GM19043 (cell line): ENCODE measurements at regions not wholly inside any gene's neighbourhood (a gene's known extent, or its start where the extent isn't known, plus 50 kb on each side); places are given as distances from the start of the nearest gene placed in this dataset.

Experiments used
- ATAC-seq: cut with Tn5 transposase; IDR thresholded peaks from one replicate; pipeline ENCODE4 v1.9.1; 2021; ENCODE audit warnings: low read depth; ENCODE audit not compliant: unreplicated experiment

- ATAC-seq: no peak
Measured at GRCh38 chr11:122186439-122187080, 70.5 kb upstream of the BLID start.

- ATAC-seq: no peak
Measured at GRCh38 chr11:122183933-122184332, 67.9 kb upstream of the BLID start.

- ATAC-seq: no peak
Measured at GRCh38 chr11:122181893-122182292, 65.9 kb upstream of the BLID start.

DNA sequence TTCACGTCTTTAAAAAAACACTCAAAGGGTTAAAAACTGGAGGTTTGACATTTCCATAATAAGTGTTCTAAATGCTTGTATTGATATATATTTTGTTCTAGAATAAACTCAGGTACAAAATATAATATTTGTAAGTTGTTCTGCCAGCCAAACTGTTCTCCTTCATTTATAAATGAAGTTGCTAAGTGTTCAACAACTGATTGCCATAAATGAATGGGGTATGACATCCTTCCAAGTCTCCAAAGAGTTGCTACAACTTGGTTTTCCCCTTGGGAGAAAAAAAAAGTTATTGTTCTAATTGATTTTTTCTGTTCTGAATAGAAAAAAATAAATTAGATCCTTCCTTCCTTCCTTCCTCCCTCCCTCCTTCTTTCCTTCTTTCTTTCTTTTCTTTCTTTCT lies 65.4 kb upstream of the BLID start:
- ATAC-seq: no peak

DNA sequence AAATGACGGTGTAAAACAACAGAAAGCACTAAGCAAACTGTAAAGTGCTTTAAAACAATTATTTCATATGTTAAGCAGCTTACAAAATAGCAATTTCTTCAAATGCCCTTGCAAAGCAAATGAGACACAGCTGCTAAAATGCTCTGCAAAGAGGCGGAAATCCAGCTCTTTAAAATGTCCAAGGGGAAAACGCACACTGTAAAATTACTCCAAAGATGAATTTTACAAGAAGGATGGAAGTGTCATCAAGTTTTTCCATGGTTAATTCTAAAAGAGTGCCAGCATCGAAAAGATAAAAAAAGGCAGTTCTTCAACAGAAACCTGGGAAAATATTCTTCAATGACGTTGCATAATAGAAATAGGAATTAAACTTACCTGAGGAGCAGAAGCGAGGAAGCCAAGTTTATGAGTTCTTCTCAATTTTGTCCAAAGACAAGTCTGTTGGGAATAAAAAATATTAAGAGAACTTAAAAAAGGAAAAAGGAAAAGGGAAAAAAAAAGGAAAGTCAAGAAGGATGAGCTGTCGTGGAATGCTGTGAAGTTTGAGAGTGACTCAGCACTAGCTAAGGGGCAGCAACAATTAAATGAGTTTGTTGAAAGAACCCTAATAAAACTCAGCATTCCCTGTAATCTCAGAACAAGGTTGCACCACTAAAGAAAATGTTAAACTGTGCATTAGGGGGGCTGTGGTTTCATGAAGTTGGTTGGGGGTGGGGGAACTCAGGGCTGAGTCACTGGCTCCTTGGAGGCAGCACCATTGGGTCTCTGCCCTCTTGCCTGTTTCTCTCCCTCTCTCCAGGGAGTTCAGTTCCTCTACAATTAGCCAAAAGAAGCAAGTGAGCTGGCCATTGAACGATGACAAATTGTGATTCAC lies 64.2 kb upstream of the BLID start:
- ATAC-seq: no peak

GRCh38 chr11:122178795-122179194 lies 62.8 kb upstream of the BLID start:
- no peak for ATAC-seq

DNA sequence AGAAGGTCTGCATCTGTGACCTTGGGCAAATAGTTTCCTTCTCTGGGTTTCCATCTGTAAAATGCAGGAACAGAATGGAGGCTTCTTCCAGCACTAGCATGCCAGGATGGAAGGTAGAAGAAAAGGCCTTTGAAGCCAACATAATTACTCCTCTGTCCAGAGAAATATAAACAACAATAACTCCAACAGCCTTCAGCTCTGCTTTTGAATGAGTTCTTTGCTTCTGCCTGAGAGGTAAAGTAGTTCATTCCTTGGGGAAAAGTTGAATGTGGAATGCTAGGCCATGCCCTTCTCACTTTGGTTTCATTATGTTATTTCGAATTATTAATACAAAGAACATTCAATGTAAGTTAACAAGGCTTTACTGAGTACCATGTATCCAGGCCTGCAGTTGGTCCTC lies 61.2 kb upstream of the BLID start:
- no peak for ATAC-seq

GRCh38 chr11:122176651-122177050 lies 60.6 kb upstream of the BLID start:
- ATAC-seq: no peak

- ATAC-seq: no peak
Measured at GRCh38 chr11:122175306-122175705, 59.3 kb upstream of the BLID start.

DNA sequence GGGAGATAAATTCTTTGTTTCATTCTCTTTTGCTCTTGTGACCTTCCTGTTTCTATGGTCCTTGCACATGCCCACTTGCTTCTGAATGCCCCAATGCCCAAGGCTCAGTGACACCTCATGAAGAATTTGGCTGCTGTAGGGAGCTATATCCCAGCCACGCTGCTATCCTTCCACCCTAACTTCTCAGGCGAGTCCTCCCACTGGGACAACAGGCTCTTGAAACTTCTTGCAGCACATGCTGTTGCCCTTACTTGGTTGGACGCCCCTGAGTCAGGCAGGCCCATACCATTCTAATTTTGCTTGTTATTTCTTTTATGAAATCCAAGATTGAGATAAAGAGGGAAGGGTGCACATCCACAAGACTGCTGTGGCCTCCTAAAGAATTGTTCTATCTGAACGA lies 57.6 kb upstream of the BLID start:
- ATAC-seq: no peak

- ATAC-seq: no peak
Measured at GRCh38 chr11:122173074-122173450, 57.0 kb upstream of the BLID start.

- no peak for ATAC-seq
Measured at GRCh38 chr11:122172352-122173073, 56.5 kb upstream of the BLID start.

DNA sequence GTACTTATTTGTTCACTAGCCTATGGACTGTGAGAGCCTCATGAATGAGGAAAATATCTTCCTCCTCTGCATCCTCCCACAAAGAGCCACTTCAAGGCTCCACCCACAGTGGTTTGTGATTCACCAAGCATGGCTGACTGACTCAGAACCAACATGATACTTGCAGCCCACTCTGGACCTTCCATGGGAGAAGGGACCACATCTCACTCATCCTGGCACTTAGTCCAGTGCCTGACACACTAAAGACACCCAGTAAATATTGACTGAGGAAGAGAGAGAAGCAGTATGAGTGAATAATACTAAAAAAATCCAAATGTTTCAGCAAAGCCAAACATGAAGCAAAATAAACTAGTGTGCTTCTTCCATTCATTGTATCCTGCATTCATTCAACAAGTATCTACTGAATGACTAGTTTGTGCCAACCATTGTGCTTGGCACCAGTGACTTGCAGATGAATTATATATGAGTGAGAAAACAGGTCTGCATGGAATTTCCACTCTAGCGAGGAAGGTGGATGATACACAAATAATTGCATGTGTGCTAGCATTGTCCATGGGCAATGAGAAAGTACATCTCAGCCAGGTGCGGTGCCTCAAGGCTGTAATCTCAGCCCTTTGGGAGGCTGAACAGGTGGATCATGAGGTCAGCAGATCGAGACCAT lies 54.9 kb upstream of the BLID start:
- no peak for ATAC-seq

- no peak for ATAC-seq
Measured at GRCh38 chr11:122168218-122168617, 52.2 kb upstream of the BLID start.

DNA sequence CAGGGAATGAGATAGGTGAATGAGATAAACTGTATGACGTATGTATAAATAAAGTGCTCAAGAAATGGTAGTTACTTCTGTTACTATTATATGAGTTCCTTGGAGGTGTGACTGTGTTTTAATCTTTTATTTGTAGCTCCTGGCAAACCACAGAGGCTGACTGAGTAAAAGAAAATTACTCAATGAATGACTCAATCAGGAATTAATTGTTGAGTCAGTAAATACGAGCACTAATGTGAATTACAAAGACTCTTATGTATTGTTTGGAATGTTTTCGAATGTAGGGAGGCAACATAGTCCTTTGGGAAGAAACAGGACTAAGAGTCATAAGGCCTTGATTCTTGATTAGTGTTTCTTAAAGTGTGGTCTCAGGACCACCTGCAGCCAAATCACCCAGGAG lies 51.1 kb upstream of the BLID start:
- ATAC-seq: no peak

DNA sequence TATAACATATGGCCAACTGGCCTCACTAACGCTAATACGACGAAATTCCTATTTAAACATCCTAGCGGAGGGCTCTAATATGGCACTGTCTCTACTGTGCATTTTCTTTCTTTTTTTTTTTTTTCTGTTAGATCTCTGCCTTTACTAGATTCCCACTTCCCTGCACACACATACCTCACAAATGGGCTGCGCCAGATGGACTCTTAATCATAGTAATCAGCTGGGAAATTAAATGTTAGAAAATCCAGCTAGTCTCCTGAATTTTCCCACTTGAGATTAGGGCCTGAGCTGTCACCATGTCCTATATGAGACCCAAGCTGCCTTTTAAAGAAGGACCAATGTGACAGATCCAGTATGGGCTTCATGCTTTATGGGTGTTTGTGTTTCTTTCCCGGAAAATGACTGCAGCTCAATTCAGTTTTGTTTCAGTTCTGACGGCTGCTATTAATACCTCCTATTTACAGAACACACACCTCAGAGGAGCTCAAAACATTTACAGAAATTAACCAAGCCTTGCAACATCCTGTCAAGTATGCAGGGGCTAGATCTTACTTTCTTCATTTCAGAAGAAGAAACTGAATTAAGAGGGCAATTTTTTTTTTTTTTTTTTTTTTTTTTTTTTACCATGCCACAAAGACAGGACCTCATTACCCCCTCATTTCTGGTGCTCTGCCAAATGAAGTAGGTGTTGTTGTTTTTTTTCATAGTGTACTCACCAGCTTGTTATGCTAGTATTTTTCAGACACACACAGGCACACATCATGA lies 49.8 kb upstream of the BLID start:
- no peak for ATAC-seq
